GM18508 (cell line): ENCODE measurements at regions not wholly inside any gene's neighbourhood (a gene's known extent, or its start where the extent isn't known, plus 50 kb on each side); places are given as distances from the start of the nearest gene placed in this dataset.
"Not testable (repeated sequence)": the region's sequence is repeated elsewhere in the genome, so short reads cannot be mapped to it uniquely, and the experiment has no call there.

Source experiments
- ATAC-seq: cut with Tn5 transposase; IDR thresholded peaks from one replicate; pipeline ENCODE4 v1.9.1; 2021; ENCODE audit warnings: moderate number of reproducible peaks; ENCODE audit not compliant: insufficient read depth, unreplicated experiment

DNA sequence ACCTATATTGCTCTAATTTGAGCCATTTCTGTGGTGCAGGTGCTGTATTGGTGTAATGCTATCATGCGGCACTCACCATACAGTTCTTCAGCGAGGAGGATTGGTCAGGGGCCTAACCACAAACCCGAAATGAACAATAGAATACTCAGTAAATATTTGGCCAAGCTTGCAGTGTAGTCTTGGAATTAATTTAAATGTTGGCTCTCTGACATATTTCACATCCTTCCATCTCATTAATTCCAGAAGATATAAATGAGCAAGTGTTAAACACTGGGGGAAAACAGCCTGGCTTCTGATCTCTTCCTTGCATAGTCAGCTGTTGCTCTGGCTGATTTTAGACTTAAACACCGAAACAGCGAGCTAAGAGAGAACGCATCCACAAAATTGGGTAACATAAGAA lies 663.1 kb upstream of the GHITM start:
- ATAC-seq: no peak

DNA sequence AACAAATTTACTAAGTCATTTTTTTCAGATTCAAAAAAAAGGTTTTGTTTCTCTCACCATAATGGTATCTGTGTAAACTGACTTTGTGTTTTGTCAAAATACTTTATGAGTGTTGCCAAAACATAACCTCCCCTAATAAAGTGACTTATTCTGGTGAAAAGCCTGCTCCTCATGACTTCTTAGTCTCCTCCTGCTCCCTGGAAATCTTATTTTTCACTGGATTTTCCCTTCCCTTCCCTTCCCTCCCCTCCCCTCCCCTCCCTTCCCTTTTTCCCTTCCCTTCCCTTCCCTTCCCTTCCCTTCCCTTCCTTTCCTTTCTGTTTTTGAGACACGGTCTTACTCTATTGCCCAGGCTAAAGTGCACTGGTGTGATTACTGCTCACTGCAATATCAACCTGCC lies 650.1 kb upstream of the GHITM start:
- ATAC-seq: no peak

DNA sequence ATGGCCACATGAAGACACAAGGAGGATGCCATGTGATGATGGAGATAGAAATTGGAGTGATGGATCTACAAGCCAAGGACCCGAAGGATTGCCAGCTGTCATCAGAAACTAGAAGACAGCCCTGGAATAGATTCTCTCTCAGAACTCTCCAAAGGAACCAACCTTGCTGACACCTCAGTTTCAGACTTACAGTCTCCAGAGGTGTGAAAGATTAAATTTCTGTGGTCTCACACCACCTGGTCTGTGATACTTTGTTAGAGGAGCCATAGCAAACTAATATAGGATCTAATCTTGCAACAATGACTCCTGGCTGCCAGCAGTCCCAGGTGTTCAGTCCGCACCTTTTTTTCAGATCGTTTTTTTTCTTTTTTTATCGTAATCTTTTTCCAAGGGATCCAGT lies 647.3 kb upstream of the GHITM start:
- ATAC-seq: no peak

DNA sequence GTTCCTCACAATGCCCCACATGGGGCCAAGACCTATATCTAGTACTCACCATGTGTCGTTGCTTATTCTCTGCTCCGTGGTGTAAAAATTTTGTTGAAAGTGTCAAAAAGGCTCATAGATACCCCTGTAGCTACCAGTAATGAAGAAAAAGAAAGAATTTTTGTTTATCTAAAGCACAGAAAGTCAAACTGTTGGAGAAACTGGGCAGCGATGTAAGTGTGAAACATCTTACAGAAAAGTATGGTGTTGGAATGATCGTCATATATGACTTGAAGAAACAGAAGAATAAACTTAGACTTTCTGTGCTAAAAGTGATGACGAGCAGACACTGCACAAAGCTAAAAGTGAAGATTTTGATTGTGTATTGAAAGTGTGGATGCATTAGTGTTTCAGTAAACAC lies 626.6 kb upstream of the GHITM start:
- no peak for ATAC-seq

DNA sequence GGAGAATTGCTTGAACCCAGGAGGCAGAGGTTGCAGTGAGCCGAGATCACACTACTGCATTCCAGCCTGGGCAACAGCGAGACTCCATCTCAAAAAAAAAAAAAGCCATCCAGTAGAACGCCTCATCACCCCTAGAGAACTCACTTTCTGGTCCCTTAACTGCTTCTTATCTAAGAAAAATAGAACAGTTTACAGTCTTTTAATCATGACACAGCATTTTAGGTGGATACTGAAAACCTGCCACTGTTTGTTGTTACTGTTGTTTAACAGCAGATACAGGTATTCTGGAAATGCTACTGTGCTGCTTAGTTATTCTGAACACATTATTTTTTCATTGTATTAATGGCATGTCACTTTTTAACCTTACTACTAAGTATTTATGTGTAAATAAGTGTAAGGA lies 624.3 kb upstream of the GHITM start:
- no peak for ATAC-seq

DNA sequence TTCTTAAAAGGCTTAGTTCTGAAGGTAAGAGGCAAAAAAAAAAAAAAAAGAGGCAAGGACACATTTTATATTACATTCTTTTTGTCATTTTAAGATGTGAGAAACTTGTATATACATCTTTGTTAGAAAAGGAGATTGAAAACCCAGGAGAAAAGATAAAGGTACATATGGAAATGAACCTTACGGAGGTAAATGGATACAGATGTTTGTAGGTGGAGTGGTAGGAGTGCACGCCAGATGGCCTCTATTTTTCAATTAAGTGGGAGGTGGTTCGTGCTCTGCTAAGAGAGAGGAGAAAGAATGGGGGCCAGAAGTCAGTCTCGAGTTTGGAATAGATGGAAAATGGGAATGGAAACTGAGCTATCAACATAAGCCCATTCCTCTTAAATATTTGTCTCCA lies 622.5 kb upstream of the GHITM start:
- ATAC-seq: no peak

DNA sequence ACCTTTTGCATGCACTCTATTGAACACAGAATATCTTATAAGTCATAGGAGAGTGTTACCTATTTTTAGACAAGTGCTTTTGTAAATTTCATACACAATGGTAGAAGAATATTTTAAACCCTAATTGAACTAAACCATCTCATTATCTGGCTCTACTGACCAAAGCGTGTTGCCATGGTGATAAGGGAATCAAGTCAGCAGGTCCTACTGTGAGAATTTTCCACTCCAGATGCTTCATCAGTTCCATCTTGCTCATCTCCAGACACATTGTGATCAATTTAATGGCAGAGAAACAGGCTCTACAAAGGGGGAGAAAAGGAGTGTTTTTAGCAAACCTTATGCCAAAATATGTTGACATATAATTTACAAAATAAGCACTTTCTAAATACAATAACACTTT lies 621.9 kb upstream of the GHITM start:
- ATAC-seq: no peak

DNA sequence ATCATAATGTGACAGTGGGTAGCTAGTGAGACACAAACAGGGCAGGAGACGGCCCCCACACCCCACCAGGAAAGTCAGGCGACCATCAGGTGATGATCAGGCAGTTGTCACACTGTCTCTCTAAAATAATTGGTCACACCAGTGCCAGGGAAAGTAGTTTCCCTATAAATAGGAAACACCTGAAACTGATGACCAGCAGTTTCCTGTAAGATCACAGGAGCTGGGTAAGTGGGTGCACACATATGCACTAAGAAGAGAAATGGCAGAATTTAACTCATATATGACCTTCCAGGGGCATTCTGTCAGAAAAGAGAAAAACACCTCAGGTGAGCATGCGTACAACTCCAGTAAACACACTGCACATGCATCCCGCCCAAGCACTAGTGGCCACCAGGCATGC lies 620.5 kb upstream of the GHITM start:
- ATAC-seq: no peak

DNA sequence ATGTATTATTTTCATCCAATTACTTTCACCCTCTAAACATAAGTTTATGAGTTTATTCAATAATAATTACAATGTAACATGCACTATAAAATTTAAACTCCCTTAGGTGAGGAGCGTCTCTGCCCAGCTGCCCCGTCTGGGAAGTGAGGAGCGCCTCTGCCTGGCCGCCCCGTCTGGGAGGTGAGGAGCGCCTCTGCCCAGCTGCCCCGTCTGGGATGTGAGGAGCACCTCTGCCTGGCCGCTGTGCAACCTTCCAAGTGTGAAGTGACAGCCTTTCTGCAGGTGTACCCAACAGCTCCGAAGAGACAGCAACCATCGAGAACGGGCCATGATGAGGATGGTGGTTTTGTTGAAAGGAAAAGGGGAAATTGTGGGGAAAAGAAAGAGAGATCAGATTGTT lies 618.9 kb upstream of the GHITM start:
- ATAC-seq: not testable (repeated sequence)

DNA sequence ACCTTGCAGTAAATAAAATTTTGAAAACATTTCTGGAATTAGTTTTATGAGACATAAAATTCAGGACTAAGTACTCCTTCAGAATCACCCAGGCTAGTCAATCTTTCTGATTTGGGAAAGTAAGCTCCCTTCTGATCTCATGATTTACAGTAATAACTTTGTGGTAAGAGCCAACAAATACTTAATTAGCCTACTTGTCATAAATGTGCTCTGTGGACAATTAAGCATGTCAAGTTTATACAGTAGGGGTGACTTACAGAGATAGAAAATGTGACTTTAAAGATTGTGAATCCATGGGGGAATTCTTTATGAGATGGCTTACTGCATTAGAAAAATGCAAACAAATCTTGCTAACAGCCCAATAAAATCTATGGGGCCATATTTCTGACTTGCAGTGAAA lies 616.9 kb upstream of the GHITM start:
- ATAC-seq: no peak

DNA sequence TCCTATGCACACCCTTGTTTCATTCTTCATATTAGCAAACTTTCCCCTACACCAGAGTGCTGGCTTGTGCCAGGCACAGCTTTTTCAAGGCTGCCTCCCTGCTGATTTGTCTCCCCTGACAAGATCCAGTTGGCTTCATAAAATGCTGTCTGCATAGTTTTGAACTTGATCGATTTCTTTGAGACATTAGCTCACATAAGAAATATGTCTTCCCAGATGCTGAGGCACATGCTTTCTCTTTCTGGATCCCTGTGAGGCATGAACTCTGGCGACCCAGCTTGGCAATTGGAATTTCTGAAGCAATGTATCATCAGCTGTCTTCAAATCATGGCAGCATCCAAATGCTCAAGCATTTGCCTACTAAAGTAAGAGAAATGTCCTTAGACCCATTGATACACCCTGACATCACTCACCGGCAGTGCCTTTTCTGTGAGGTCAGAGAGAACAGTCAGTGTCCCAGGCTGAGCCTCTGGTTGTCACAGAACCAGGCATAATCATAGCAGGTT lies 616.4 kb upstream of the GHITM start:
- ATAC-seq: no peak

DNA sequence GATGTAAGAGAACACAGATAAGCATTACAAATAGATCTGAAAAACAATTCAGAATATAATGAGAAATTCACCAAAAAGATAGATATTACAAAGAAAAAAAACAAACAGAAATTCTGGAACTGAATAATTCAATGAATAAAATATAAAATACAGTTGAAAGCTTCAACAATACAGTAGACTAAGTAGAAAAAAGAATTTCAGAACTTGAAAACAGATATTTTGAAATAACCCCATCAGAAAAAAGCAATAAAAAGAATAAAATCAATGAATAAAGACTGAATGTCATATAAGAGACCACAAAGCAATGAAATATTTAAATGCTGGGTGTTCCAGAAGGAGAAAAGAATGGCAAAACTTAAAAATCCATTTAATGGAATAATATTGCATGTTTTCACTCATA lies 611.4 kb upstream of the GHITM start:
- ATAC-seq: no peak

DNA sequence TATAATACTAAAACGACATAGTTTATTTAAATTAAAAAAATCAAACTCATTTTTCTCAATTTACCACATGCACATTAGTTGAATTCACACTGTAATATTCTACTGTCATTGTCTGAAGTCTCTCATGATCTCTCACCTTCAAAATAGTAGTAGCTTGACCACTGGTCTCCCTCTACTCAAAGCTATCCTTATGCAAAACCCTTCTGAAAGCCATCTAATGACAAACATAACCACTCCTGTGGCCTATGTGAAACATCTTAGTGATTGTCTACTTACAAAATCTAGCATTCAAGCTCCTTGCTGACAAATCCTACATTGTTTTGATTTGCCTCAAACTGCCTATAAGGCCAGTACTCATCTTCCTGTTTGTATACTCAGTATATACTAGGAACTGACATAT lies 606.0 kb upstream of the GHITM start:
- ATAC-seq: no peak

DNA sequence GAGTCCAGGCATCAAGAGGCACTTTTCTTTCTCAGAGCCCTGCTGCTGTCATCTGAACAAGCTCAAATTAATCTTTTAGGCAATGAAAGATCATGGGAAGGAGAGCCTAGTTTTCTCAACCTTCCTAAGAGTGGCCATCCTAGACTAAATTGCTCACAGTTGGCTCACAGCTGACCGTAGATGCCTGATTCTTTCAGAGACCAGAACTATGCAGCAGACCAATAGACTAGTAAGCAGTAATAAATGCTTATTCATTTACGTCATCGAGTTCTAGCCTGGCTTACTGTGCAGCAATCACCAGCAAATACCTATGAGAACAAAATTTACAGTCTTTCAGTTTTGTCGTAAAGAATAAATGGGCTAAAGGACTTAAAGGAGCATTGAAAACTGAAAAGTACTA lies 602.9 kb upstream of the GHITM start:
- ATAC-seq: no peak

DNA sequence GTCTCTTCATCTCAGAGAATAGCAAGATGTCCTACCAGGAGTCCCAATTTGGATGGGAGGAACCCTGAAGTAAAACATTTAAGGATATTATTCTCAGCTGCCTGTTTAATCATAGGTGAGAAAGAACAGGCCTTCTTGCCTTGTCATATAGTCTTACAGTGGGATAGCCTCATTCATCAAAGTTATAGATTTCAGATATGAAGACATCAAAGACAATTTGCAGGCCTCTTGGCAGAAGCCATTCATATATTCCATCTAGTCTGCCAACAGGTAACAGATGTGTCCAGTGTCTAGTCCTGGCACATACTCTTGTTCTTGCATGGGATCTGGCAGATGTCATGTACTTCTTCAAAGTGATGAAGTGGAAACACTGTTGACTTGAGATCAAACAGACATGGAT lies 601.3 kb upstream of the GHITM start:
- no peak for ATAC-seq

DNA sequence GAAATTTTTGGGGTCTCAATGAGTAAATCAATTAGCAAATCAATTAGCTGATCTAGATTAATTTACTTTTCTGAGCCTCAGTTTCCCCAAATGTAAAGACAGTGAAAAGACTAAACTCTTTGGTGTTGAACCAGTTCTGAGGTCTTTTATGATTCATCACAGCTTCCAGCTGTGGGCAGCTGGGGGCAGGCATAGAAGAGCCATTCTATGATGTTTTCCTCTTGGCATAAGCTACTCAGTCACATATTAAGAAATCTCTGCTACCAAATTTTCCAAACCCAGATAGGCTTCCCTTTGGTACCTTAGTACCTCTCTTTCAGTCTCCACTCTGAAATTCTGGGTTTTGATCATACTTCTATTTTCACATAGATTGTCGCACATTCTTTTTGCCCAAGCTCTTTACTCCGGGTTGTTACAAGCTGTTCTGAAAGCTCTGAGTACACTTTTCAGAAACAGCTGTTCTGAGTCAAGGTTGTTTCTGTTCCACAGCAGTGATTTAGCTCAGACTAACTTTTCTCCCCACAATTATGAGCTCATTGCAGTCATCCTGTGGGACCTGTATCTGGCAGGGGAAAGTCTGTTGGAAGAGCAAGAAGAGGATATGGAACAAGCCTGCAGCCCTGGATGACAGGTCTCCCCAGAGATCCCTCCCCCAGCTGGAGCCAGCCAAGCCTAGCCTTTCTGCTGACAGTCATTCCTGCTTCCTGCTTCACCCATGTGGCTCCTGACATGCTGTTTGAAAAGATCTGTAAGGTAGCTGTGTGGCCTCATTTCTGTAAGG lies 599.6 kb upstream of the GHITM start:
- no peak for ATAC-seq

DNA sequence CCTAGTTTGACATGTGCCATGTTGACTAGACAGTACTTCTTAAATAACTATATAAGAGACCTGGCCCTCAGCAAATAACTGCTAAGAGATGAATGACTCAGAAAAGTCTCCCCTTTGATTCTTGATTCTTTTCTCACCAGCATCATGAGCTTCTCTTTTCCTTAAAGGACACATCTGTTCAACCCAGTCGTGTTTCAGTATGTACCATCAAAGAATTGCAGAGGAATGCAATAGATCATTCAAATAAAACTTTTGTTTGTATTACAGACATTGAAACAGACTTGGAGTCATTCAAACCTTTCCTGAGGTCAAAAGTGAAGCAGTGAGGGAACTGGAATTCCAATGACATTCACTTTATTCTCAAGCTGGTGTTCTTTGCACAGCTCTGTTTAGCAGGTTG lies 598.3 kb upstream of the GHITM start:
- ATAC-seq: no peak

DNA sequence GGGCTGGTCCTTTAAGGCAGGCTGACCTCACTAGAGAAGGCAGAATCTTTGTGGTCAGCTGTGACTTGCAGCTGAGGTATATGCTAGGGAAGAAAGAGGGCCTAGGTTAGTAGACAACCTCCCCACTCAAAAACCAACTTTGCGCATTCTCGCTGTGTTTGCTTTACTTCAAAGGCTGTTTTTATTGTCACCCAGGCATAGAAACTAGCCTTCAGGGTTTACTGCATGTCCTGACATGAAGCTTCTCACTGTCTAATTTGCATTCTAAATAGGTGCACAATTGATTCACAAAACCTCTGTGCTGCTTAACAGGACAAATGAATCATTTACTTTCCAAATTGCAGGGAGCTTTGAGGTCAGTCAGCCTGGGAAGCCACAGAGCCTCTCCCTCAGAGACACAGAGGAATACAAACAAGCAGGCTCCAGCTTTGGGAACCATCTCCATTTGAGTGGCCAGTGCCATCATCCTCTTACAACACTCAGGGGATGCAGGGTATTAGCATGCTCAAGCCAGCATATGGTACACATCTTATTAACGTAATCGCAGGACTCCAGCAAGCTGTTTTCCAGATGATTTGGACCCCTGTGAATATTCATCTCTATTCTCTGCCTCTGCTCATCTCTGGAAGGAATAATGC lies 596.4 kb upstream of the GHITM start:
- no peak for ATAC-seq

DNA sequence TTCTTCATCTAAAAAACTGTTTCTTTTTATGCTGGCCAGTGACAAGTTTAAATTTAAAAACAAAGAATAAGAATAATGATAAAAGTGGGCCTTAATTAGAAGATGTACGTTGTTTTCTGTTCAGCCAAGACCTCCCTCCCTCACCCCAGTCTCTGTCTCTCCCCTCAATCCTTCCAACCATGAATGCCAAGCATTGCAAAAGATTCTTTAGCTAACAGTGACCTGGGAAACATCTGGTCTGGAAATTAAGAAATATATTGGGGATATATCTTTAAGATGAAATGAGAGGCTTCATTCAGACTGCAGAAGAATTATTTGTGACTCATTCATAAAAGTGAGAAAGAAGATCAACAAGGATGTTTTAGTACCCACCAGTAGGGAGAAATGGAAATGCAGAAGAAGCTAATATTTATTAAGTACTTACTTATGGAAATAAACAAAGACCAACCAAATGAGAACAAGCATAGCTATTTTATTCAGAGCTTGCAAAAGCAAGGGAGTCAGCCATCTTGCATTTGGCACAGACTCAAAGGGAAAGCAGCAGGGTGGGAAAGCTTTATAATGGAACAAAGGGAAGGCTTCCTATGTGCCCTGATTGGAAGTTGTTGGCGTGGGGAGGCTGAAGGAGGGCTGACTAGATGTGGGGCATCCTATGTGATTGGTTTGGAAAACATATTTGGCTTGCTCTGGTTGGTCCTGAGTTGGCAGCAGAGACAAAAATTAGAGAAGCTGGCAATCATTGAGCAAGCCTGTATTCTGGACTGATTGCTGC lies 595.4 kb upstream of the GHITM start:
- ATAC-seq: no peak

DNA sequence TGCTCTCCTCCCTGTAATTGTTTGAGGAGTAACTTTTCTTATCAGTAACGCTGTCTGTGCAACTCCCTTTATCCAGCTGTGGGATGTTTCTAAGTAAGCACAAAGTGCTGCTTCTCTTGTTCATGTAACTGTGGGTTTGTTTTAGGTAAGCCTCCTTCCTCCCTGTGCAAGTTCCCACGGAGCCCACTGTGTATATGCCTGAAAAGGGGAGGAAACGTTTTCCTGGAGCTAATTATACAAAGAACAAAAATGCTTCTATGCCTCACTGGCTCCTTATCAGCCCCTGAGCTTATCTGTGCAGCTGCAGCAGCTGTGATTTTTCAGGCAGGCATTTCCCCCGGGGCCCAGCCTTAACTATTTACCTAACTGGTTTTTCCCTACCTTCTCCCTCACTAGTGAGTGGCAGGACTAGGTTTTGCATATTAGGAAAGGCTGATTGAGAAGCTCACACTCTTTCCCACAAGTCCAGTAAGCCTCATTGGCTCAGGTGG lies 593.4 kb upstream of the GHITM start:
- ATAC-seq: no peak

DNA sequence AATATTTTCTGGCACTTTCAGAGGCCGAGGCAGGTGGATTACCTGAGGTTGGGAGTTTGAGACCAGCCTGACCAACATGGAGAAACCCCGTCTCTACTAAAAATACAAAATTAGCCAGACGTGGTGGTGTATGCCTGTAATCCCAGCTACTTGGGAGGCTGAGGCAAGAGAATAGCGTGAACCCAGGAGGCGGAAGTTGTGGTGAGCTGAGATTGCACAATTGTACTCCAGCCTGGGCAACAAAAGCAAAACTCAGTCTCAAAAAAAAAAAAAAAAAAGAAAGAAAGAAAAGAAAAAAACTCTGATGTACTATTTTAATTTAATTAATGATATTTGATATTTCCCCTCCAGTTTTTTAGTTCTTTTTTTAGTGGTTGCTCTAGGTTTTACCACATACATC lies 588.1 kb upstream of the GHITM start:
- ATAC-seq: not testable (repeated sequence)
